HG03469 (cell line): ENCODE measurements at regions not wholly inside any gene's neighbourhood (a gene's known extent, or its start where the extent isn't known, plus 50 kb on each side); places are given as distances from the start of the nearest gene placed in this dataset.

Experiments
- ATAC-seq: cut with Tn5 transposase; IDR thresholded peaks from one replicate; pipeline ENCODE4 v1.9.1; 2021; ENCODE audit warnings: mild to moderate bottlenecking, moderate library complexity, moderate number of reproducible peaks; ENCODE audit not compliant: unreplicated experiment

- no peak for ATAC-seq
Measured at GRCh38 chr6:40196135-40196518, 261.9 kb upstream of the MOCS1 start.

DNA sequence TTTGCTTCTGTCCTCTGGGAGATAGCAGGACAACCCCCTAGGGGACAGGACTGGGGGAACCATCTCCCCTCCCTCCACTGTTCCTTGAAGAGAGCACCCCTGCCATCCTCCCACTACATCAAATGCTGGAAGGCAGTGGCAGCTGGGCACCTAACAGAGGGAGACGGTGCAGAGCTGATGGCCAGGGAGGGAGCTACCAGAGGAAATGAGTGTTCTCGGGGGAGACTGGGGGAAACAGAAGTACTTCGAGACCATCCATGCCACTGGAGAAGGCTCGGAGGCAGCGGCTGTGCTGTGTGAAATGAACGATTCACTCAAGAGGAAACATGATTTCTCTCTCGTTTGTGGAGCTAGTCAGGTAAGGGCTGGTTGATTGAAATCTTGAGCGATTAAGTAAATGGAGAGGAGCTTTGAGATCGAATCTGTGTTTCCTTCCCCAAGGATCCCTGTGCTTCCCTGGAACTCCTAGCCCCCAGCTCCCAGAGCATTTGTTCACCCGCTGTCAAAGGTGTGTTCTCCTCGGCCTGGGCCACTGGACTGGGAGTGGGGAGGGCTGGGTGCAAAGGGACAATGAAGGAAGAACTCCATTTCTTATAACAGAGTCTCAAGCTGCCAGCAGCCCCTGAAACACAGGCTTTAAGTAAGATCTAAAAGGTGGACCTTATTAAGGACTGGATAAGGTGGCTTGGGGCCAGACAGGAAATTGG, 261.3 kb upstream of the MOCS1 start:
- ATAC-seq, result no peak

- no peak for ATAC-seq
Measured at GRCh38 chr6:40194447-40195170, 260.3 kb upstream of the MOCS1 start.

GRCh38 chr6:40192516-40192915, 258.3 kb upstream of the MOCS1 start:
- ATAC-seq, result no peak

DNA sequence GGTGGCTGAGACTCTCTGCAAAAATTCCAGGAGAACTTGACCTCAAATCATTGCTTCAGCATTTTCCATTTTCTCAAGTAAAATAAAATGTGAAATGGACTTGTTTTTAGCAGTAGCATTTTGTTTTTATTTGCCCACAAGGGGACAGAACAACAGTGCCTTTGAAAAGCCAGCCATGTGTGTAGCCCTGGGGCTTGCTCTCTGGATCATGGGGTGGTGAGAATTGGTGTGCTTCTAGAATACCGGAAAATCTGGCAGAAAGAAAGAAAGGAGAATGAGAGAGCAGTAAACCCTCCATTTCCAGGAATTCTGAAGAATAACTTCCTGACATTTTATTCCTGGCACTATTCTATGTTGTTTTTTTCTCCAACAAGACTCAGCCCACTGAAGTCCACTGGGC, 254.7 kb upstream of the MOCS1 start:
- no peak for ATAC-seq

- no peak for ATAC-seq
Measured at GRCh38 chr6:40187535-40188144, 253.4 kb upstream of the MOCS1 start.

DNA sequence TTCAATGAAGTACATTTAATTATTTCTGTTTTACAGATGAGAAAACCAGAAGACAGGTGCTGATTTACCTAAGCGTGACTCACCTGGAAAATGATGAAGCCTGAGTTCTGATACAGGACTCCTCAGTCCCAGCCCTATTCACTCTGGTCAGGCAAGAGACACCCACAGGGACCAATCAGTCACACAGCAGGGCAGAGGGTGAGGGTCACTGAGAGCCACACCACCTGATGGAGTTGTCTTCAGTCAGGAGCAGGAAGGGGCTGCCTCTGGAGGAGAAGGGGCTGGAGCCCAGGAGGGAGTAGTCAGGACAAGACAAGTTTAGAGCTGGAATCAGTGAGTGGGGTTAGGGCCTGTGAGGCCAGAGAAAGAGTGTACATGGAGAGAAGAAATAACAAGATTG, 251.2 kb upstream of the MOCS1 start:
- ATAC-seq, result no peak

DNA sequence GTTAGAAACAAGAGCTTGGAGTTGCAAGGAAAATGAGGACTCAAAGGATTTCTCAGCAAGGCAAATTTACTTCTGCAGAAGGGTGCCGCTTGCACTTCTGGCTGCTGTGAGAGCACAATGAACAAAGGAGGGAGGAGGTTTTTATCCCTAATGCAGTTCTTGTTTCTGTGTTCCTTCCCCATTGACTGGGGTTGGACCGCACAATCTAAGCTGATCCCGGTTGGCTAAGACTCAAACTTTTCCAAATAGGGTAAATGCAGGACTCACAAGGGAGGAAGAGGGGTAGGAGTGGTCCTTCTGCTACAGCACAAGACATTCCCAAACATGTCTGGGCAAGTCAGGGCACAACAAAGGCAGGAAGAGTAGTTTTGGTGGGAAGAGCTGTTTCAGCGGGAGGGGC, 249.6 kb upstream of the MOCS1 start:
- no peak for ATAC-seq

DNA sequence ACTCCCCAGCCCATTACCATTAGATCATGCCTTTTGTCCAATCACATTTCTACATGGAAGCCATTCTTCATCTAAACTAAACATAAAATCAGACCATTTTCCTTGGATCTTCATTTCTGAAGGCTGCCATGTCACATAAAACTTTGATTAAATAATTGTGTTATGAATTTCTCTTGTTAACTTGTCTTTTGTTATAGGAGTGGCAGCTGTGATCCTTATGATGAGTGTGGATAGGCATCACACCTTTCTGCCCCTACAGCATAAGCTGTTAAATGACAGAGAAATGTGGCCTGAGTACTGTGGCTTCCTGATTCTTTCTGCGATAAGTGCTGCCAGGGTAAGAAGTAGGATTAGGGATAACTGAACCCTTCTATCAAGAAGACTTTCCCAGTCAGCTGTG, 247.1 kb upstream of the MOCS1 start:
- no peak for ATAC-seq

DNA sequence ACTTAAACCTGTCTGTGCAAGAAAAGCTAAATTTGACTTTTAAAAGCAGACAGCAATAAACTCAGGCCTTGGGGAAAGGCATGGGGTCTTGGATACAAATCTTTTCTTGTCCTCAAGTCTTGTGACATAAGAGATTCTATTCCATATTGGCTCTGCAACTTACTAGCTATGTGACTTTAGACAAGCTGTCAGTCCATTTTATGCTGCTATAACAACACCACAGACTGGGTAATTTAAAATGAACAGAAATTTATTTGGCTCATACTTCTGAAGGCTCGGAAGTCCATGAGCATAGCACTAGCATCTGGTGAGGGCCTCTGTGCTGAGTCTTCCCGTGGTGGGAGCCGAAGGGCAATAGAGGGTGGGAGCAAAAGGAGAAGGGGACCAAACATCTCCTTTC, 246.0 kb upstream of the MOCS1 start:
- no peak for ATAC-seq

- no peak for ATAC-seq
Measured at GRCh38 chr6:40179496-40179895, 245.2 kb upstream of the MOCS1 start.

DNA sequence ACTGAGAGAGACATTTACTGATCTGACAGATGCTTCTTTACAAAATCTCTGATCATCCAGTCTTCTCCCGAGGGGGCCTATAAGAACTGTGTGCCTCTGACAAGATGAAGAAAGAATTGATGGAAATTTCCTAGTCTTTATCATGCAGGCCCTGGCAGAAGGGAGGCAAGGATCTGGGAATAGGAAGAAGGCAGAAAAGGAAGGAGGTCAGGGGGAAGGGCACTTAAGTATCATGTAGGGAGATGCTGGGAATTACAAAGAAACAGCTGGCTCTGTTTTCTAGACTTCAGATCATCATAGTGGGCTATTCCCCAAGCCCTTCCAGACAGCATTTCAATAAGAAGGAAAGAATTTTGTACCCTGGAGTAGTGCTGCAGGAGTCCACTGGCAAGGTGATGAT, 243.3 kb upstream of the MOCS1 start:
- ATAC-seq, result no peak

GRCh38 chr6:40176152-40176551, 241.9 kb upstream of the MOCS1 start:
- no peak for ATAC-seq

DNA sequence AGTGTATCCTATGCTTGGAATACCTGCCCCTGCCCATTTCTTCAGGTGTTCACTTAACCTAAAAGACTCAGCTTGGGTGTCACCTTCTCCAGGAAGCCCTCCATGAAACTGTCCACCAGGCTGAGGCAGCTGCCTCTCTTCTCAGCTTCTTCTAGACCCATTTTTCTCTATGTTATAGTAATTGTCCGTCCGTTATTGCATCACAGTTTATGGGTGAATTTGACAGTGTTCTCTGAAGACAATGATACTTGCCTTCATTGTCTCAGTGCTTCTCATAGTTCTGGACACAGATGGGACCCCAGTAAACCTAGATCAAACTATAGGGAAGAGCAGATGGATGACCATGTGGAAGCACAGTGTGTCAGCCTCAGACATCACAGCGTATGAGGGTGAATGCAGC, 238.0 kb upstream of the MOCS1 start:
- ATAC-seq, result no peak

DNA sequence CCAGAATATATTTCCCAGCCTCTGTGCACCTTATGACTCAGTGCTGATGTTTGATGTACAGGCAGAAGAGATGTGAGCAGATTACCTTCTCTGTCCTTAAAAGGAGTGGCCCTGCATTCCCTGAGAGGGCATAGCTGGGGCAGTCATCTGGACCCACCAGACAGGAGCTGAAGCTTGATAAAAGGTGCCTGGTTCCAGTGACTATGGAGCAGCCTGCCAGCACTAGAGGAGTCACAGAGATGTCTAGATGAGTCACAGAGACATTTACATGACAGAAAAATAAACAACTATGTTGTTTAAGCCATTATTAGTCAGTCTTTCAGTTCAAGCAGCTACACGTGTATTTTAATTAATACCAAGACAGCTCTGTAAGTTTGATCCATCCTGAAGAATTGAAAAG, 237.1 kb upstream of the MOCS1 start:
- ATAC-seq, result no peak

DNA sequence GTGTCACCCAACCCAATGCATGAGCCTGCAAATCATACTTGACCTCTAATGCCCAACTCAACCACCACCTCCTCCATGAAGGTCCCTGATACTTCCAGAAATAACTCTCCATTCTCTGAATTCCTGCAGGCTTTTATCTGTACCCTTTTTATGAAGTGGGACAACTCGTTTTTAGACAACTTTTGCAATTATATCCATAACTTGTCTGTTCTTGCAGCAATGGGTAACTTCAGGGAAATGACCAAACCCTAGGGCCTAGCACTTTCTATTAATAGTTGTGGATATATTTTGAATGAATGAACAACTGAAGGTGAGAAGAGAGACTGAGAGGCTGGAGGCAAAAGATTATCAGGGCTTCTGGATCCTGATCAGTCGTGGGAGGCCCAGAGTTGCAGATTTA, 236.6 kb upstream of the MOCS1 start:
- no peak for ATAC-seq

- no peak for ATAC-seq
Measured at GRCh38 chr6:40169878-40170277, 235.6 kb upstream of the MOCS1 start.

GRCh38 chr6:40166963-40167362, 232.7 kb upstream of the MOCS1 start:
- no peak for ATAC-seq

- no peak for ATAC-seq
Measured at GRCh38 chr6:40165036-40165709, 230.9 kb upstream of the MOCS1 start.

DNA sequence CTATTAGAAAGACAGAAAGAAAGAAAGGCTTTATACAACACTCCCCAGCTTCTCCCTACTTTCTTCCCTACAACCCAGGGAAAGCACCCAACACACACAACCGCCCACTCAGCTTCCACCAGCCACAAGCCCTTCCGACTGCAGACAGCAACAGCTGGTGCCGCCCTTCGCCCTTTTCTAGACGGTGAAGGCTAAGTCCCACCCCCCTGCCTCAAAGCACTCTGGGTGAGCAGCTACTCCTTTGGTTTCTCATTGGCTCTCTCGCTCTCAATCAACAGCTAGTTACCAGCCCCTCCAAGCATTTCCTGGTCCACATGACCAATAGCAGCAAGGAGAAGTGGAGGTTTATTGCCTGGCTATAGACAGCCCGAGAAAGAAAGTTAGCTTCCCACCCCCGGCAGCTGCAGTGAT, 230.1 kb upstream of the MOCS1 start:
- ATAC-seq, result no peak

DNA sequence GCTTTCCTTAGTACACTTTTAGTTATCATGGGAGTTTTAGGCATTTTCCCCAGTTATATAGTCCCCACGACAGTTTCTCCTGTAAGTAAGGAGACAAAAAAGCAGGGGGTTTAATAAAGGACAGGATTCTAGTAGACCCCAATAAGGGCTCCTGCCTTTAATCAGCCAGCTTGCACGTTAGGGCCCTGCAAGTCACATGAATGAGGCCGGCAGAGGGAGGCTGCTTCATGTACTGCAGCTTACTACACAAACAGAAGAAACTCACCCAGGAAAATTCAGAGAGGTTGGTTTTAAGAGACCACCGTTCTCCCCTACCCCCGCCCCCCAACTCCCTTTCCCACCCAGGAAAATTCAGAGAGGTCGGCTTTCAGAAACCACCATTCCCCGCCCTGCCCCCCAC, 229.7 kb upstream of the MOCS1 start:
- ATAC-seq, result no peak

- no peak for ATAC-seq
Measured at GRCh38 chr6:40162074-40162473, 227.8 kb upstream of the MOCS1 start.
